GM23248 (cell line): ENCODE measurements at regions not wholly inside any gene's neighbourhood (a gene's known extent, or its start where the extent isn't known, plus 50 kb on each side); places are given as distances from the start of the nearest gene placed in this dataset.

ENCODE experiments used
- DNase-seq: peaks from one replicate; pipeline ENCODE4 v3.0.0-alpha.2; 2015
- H2AFZ ChIP-seq: fragments of 200-600 bp; sonication (generic); 2 replicates; pipeline ENCODE4 v1.6.1; 2016; ENCODE audit warnings: antibody characterized with exemption
- H3F3A ChIP-seq: fragments of 200-600 bp; sonication (generic); 2 replicates; pipeline ENCODE4 v1.6.1; 2016; ENCODE audit warnings: mild to moderate bottlenecking, antibody characterized with exemption, mixed run types; ENCODE audit not compliant: insufficient read depth
- H3K27ac ChIP-seq: fragments of 200-600 bp; sonication (generic); 2 replicates; pipeline ENCODE4 v1.5.1; 2016; ENCODE audit warnings: mild to moderate bottlenecking
- H3K27me3 ChIP-seq: fragments of 200-600 bp; sonication (generic); replicated peaks from 2 replicates; pipeline ENCODE4 v1.6.1; 2016; ENCODE audit warnings: mild to moderate bottlenecking; ENCODE audit not compliant: insufficient read depth
- H3K36me3 ChIP-seq: fragments of 200-600 bp; sonication (generic); 2 replicates; pipeline ENCODE4 v1.6.1; 2016; ENCODE audit warnings: low read depth, mild to moderate bottlenecking
- H3K4me1 ChIP-seq: fragments of 200-600 bp; sonication (generic); 2 replicates; pipeline ENCODE4 v1.6.1; 2016; ENCODE audit warnings: mild to moderate bottlenecking; ENCODE audit not compliant: insufficient read depth
- H3K4me2 ChIP-seq: fragments of 200-600 bp; sonication (generic); one replicate; pipeline ENCODE4 v1.6.1; 2016; ENCODE audit warnings: mild to moderate bottlenecking; ENCODE audit not compliant: unreplicated experiment
- H3K4me3 ChIP-seq: fragments of 200-600 bp; sonication (generic); 2 replicates; pipeline ENCODE4 v1.5.1; 2016; ENCODE audit warnings: mild to moderate bottlenecking
- H3K79me2 ChIP-seq: fragments of 200-600 bp; sonication (generic); 2 replicates; pipeline ENCODE4 v1.6.1; 2016; ENCODE audit warnings: mild to moderate bottlenecking; ENCODE audit not compliant: insufficient read depth
- H3K9ac ChIP-seq: fragments of 200-600 bp; sonication (generic); 2 replicates; pipeline ENCODE4 v1.6.1; 2016; ENCODE audit warnings: mild to moderate bottlenecking
- H3K9me2 ChIP-seq: fragments of 200-600 bp; sonication (generic); 2 replicates; pipeline ENCODE4 v1.6.1; 2016; ENCODE audit warnings: mixed run types, mild to moderate bottlenecking, moderate library complexity; ENCODE audit not compliant: insufficient read depth
- H3K9me3 ChIP-seq: fragments of 200-600 bp; sonication (generic); one replicate; pipeline ENCODE4 v1.6.1; 2017; ENCODE audit warnings: low read depth
- H4K20me1 ChIP-seq: fragments of 200-600 bp; sonication (generic); 2 replicates; pipeline ENCODE4 v1.6.0; 2016; ENCODE audit not compliant: insufficient read depth
- EZH2 ChIP-seq: fragments of 200-600 bp; sonication (generic); IDR thresholded peaks from 2 replicates; pipeline ENCODE4 v1.6.1; 2018; ENCODE audit warnings: antibody characterized with exemption, mild to moderate bottlenecking; ENCODE audit not compliant: insufficient read depth, poor library complexity, severe bottlenecking
- EZH2phosphoT487 ChIP-seq: fragments of 200-600 bp; sonication (generic); IDR thresholded peaks from 2 replicates; pipeline ENCODE4 v1.6.1; 2018; ENCODE audit warnings: antibody characterized with exemption, moderate library complexity, mild to moderate bottlenecking, low read depth; ENCODE audit not compliant: insufficient read depth
- WGBS, 2 experiments: methylation state at CpG; one replicate each; pipeline ENCODE4 v1.1.6; 2015 to 2017; ENCODE audit warnings: low lambda C conversion rate in 2 of 2, low coverage in 1 of 2; ENCODE audit errors: missing lambda C conversion rate in 2 of 2; 5-methylcytosine and 5-hydroxymethylcytosine counted together
- in situ Hi-C: fragments of 300-500 bp; cut with MboI; formaldehyde crosslinking; loops from 2 replicates; pipeline ENCODE4 v1.15.0; 2020

- H3F3A ChIP-seq: no peaks in the 10 kb centered on the region
- no peaks in the 10 kb centered on the region for H3K9me2 ChIP-seq
- H3K9me3 ChIP-seq: no peaks in the 10 kb centered on the region
- peak overlapping the region; percentile 27; the same call in 1 of the 2 replicates for H2AFZ ChIP-seq
- H3K4me2 ChIP-seq: no peak overlapping the region
- no peaks in the 10 kb centered on the region for H4K20me1 ChIP-seq
- no peak for DNase-seq
- H3K4me3 ChIP-seq: no peak overlapping the region
- TF ChIP-seq EZH2phosphoT487 (no peak), EZH2 (no peak)
- H3K79me2 ChIP-seq: no peaks in the 10 kb centered on the region
- in situ Hi-C loops: no loop called here
- H3K9ac ChIP-seq: no peak overlapping the region
- no peaks in the 10 kb centered on the region for H3K36me3 ChIP-seq
- H3K4me1 ChIP-seq: peaks cover 4% of the 10 kb centered on the region; the same call in 1 of the 2 replicates
- no peaks in the 10 kb centered on the region for H3K27me3 ChIP-seq
- H3K27ac ChIP-seq: no peak overlapping the region
Observed at GRCh38 chr5:125257997-125258396, 511.6 kb upstream of the ZNF608 start.

GRCh38 chr5:125258615-125259014, 512.2 kb upstream of the ZNF608 start:
- TF ChIP-seq EZH2: no peak
- TF ChIP-seq EZH2phosphoT487: no peak
- no peaks in the 10 kb centered on the region for H3K9me3 ChIP-seq
- peaks cover 5% of the 10 kb centered on the region; the same call in 1 of the 2 replicates for H3K4me1 ChIP-seq
- H3K9ac ChIP-seq: no peak overlapping the region
- 69 to 72% methylated on average over 2 of the region's 2 CpGs for WGBS, 2 experiments
- no peaks in the 10 kb centered on the region for H3K79me2 ChIP-seq
- no peaks in the 10 kb centered on the region for H3K27me3 ChIP-seq
- no peaks in the 10 kb centered on the region for H3F3A ChIP-seq
- in situ Hi-C loops: no loop called here
- no peak overlapping the region for H3K4me3 ChIP-seq
- H2AFZ ChIP-seq: no peak overlapping the region
- no peak overlapping the region for H3K27ac ChIP-seq
- DNase-seq: no peak
- no peaks in the 10 kb centered on the region for H3K36me3 ChIP-seq
- no peaks in the 10 kb centered on the region for H3K9me2 ChIP-seq
- no peak overlapping the region for H3K4me2 ChIP-seq
- H4K20me1 ChIP-seq: no peaks in the 10 kb centered on the region

GRCh38 chr5:125261505-125262250, 515.2 kb upstream of the ZNF608 start:
- Histone ChIP-seq H3K27ac (no peak overlapping the region), H2AFZ (no peak overlapping the region), H3K4me1 (peaks cover 5% of the 10 kb centered on the region; the same call in 1 of the 2 replicates)

GRCh38 chr5:125262782-125263181, 516.3 kb upstream of the ZNF608 start:
- Histone ChIP-seq H4K20me1 (no peaks in the 10 kb centered on the region), H3K27me3 (no peaks in the 10 kb centered on the region), H3K4me1 (peaks cover 5% of the 10 kb centered on the region; the same call in 1 of the 2 replicates), H3F3A (no peaks in the 10 kb centered on the region), H2AFZ (no peak overlapping the region), H3K27ac (no peak overlapping the region), H3K36me3 (no peaks in the 10 kb centered on the region), H3K79me2 (no peaks in the 10 kb centered on the region), H3K4me3 (no peak overlapping the region), H3K9ac (no peak overlapping the region), H3K9me3 (no peaks in the 10 kb centered on the region), H3K9me2 (no peaks in the 10 kb centered on the region), H3K4me2 (no peak overlapping the region)
- WGBS, 2 experiments: 69% methylated on average over 4 of the region's 4 CpGs
- peak; percentile 7 for DNase-seq
- no peak for TF ChIP-seq EZH2
- no peak for TF ChIP-seq EZH2phosphoT487
- in situ Hi-C loops: no loop called here

More at GRCh38 chr5:125261505-125262250, 515.2 kb upstream of the ZNF608 start:
- Histone ChIP-seq H3K36me3 (no peaks in the 10 kb centered on the region), H3K9me2 (no peaks in the 10 kb centered on the region), H4K20me1 (no peaks in the 10 kb centered on the region), H3K9me3 (no peaks in the 10 kb centered on the region), H3K9ac (no peak overlapping the region), H3K4me3 (no peak overlapping the region), H3F3A (no peaks in the 10 kb centered on the region), H3K27me3 (no peaks in the 10 kb centered on the region), H3K4me2 (no peak overlapping the region), H3K79me2 (no peaks in the 10 kb centered on the region)
- no peak for DNase-seq
- in situ Hi-C loops: no loop called here
- 95 to 100% methylated on average over 2 of the region's 2 CpGs for WGBS, 2 experiments
- TF ChIP-seq EZH2: no peak
- no peak for TF ChIP-seq EZH2phosphoT487
